Right kidney (tissue), 1 donor: ENCODE measurements at regions not wholly inside any gene's neighbourhood (a gene's known extent, or its start where the extent isn't known, plus 50 kb on each side); places are given as distances from the start of the nearest gene placed in this dataset.
"Not testable (repeated sequence)": the region's sequence is repeated elsewhere in the genome, so short reads cannot be mapped to it uniquely, and the experiment has no call there.

Experiments used
- DNase-seq: peaks from one replicate; pipeline ENCODE4 v3.0.0-alpha.2; 2016

DNA sequence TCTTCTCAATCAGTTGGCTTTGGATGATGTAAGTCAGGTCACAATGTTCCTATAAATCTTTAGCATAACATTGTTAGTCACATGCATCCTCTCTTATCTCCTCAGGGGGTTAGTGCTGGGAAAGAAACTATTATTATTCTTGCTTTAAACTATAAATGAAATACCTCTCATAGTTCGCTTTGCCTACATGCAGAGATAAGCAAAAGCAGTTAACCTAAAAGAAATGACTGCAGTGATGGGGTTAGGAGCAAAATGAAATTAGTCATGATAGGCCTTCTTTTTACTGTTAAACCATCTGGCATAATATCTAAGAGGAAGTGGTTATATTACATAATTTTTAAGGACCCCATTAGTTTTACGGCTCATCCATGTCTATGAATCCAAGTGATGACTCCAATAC is 91.7 kb upstream of the IGSF10 start:
- no peak for DNase-seq

DNA sequence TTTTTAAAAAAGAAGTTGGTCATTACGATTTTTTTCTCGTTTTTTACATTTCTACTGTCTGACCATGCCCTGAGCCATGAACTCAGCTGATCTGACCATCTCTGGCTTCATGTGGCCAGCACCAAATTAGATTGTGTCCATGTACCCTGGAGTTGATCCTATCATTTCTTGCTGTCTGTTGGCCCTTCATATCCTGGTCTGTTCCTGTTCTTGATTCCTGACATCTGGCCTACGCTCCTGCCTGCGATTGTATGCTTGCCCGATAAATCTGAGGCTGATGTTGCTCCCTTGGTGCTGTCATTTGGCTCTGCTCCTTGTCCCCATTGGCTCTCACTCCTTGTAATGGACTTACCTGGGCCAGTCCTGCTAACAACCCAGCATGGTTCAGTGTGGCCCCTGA is 89.8 kb upstream of the IGSF10 start:
- DNase-seq, result no peak

GRCh38 chr3:151550025-151550618 is 89.3 kb upstream of the IGSF10 start:
- DNase-seq, result no peak

- no peak for DNase-seq
Measured at GRCh38 chr3:151548195-151548594, 87.3 kb upstream of the IGSF10 start.

- no peak for DNase-seq
Measured at GRCh38 chr3:151544164-151544548, 83.3 kb upstream of the IGSF10 start.

DNA sequence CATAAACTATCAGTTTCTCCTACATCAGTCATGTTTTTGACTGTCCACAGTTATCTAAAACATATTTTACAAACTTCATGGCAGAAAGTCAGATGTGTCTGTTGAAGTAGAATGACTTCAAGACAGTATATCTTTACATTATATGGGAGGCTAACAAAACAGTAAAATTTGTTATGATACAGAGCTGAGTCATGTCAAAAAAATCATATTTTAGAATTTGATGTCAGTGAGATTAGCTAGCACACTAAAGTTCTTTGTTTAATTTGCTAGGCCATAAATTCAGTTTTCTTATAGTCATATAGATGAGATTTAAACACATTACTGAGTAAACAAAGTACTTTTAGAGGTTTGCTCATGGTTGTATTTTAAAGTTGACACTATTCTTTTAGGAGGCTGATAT is 80.3 kb upstream of the IGSF10 start:
- no peak for DNase-seq

GRCh38 chr3:151539599-151539998 is 78.7 kb upstream of the IGSF10 start:
- DNase-seq, result no peak

GRCh38 chr3:151538456-151539393 is 77.9 kb upstream of the IGSF10 start:
- DNase-seq, result peak; percentile 17

DNA sequence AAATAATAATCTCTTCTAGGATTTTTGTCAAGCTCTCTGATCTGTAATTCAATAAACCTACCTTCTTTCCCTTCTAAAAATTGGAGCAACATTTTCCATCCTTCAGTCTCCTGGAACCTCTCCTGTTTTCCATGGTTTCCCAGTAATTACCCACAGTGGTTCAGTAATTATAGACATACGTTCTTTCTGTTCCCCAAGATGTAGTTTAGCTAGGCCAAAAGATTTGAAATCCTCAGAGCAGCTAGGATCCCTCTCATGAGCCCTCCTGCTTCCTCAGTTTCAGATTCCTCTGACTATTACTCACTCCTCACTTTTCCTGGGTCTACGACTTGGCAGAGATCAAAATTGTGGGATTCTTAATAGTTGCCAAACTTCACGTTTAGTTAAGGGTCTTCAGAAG is 76.9 kb upstream of the IGSF10 start:
- no peak for DNase-seq

GRCh38 chr3:151526757-151527156 is 65.9 kb upstream of the IGSF10 start:
- no peak for DNase-seq

- DNase-seq, result no peak
Measured at GRCh38 chr3:151520105-151520504, 59.2 kb upstream of the IGSF10 start.

GRCh38 chr3:151511433-151511832 is 50.6 kb upstream of the IGSF10 start:
- DNase-seq, result not testable (repeated sequence)
